ENCODE measurements at regions not wholly inside any gene's neighbourhood (a gene's known extent, or its start where the extent isn't known, plus 50 kb on each side); places are given as distances from the start of the nearest gene placed in this dataset.

- TF ChIP-seq CTCF (IDR thresholded peaks at IDR 0.05) (no peak), POLR2A (IDR thresholded peaks at IDR 0.05) (no peak)
Observed at GRCh38 chrX:23557070-23557469, 110.2 kb upstream of the PRDX4 start.
